IMR-90 (cell line): ENCODE measurements at regions not wholly inside any gene's neighbourhood (a gene's known extent, or its start where the extent isn't known, plus 50 kb on each side); places are given as distances from the start of the nearest gene placed in this dataset.

ENCODE experiments used
- ATAC-seq: fragments of 200-7000 bp; cut with Tn5 transposase; 2 replicates; pipeline ENCODE4 v1.9.1; 2020; ENCODE audit warnings: low read depth, mild to moderate bottlenecking, moderate library complexity
- BruUV-seq: library from RNA; stranded (reverse); fragments of 400-500 nt; replicated peaks from 2 replicates; lab custom pipeline; 2021; lab: Mats Ljungman, UMichigan
- CTCF ChIA-PET: fragments of 300-600 bp; formaldehyde crosslinking; extraction: SDS; loops from one replicate; lab custom pipeline; 2021; ENCODE audit warnings: antibody characterized with exemption; lab: Yijun Ruan, JAX
- POLR2A ChIA-PET: fragments of 300-600 bp; sonication (Branson Sonifier 250); formaldehyde crosslinking; loops from one replicate; lab custom pipeline; 2022; ENCODE audit warnings: antibody characterized with exemption; ENCODE audit not compliant: unreplicated experiment; lab: Charles Lee
- DNase-seq: peaks from one replicate; pipeline ENCODE4 v3.0.0; 2013
- H2AFZ ChIP-seq: replicated peaks from 2 replicates; pipeline ENCODE3; 2013; ENCODE audit warnings: low read length, mild to moderate bottlenecking; ENCODE audit not compliant: poor library complexity
- H2AK5ac ChIP-seq: 2 replicates; pipeline ENCODE4 v1.6.1; 2013; ENCODE audit warnings: low read depth, low read length, inconsistent platforms
- H2AK9ac ChIP-seq: replicated peaks from 2 replicates; pipeline ENCODE3; 2013; ENCODE audit warnings: mild to moderate bottlenecking, low read depth, low read length, moderate library complexity; ENCODE audit not compliant: poor library complexity
- H2BK120ac ChIP-seq: 2 replicates; pipeline ENCODE4 v1.6.1; 2013; ENCODE audit warnings: low read depth, low read length, inconsistent platforms
- H2BK15ac ChIP-seq: 3 replicates; pipeline ENCODE4 v1.6.1; 2013; ENCODE audit warnings: low read depth, low read length, inconsistent platforms
- H2BK20ac ChIP-seq: 2 replicates; pipeline ENCODE4 v1.6.1; 2013; ENCODE audit warnings: low read depth, mild to moderate bottlenecking, inconsistent platforms, low read length, moderate library complexity
- H2BK5ac ChIP-seq: 2 replicates; pipeline ENCODE4 v1.6.1; 2013; ENCODE audit warnings: mild to moderate bottlenecking, low read depth, low read length, inconsistent platforms; ENCODE audit not compliant: poor library complexity, severe bottlenecking
- H3K14ac ChIP-seq: replicated peaks from 2 replicates; pipeline ENCODE4 v1.6.1; 2013; ENCODE audit warnings: low read depth, low read length, inconsistent platforms
- H3K18ac ChIP-seq: 2 replicates; pipeline ENCODE4 v1.6.1; 2013; ENCODE audit warnings: low read depth, low read length, control low read depth
- H3K23ac ChIP-seq: 2 replicates; pipeline ENCODE4 v1.6.1; 2013; ENCODE audit warnings: low read depth, low read length, inconsistent platforms
- H3K27ac ChIP-seq: 2 replicates; pipeline ENCODE4 v1.5.1; 2013; ENCODE audit warnings: mild to moderate bottlenecking, control low read depth, low read length; ENCODE audit not compliant: insufficient read depth
- H3K27me3 ChIP-seq: 2 replicates; pipeline ENCODE4 v1.6.1; 2013; ENCODE audit warnings: low read length; ENCODE audit not compliant: control insufficient read depth, insufficient read depth
- H3K36me3 ChIP-seq: 2 replicates; pipeline ENCODE4 v1.6.1; 2013; ENCODE audit warnings: low read length, mixed read lengths; ENCODE audit not compliant: control insufficient read depth, insufficient read depth
- H3K4ac ChIP-seq: 2 replicates; pipeline ENCODE4 v1.6.1; 2013; ENCODE audit warnings: low read depth, low read length, inconsistent platforms
- H3K4me1 ChIP-seq: 2 replicates; pipeline ENCODE4 v1.6.1; 2013; ENCODE audit warnings: low read length, mixed read lengths; ENCODE audit not compliant: control insufficient read depth, insufficient read depth
- H3K4me2 ChIP-seq: 2 replicates; pipeline ENCODE4 v1.6.1; 2013; ENCODE audit warnings: low read depth, mild to moderate bottlenecking, control low read depth, low read length, moderate library complexity
- H3K4me3 ChIP-seq: 2 replicates; pipeline ENCODE4 v1.5.1; 2013; ENCODE audit warnings: low read depth, mild to moderate bottlenecking, control low read depth, low read length, moderate library complexity; ENCODE audit not compliant: insufficient read depth
- H3K56ac ChIP-seq: 2 replicates; pipeline ENCODE4 v1.6.1; 2013; ENCODE audit warnings: low read length, inconsistent platforms; ENCODE audit not compliant: insufficient read depth; ENCODE audit errors: extremely low read depth
- H3K79me1 ChIP-seq, 2 experiments: 2 replicates each; pipeline ENCODE4 v1.6.1; 2013; ENCODE audit warnings: low read length in 2 of 2, inconsistent platforms in 1 of 2, low read depth in 1 of 2
- H3K9ac ChIP-seq: 2 replicates; pipeline ENCODE4 v1.6.1; 2013; ENCODE audit warnings: low read depth, low read length, control low read depth
- H3K9me1 ChIP-seq: 2 replicates; pipeline ENCODE4 v1.6.1; 2013; ENCODE audit warnings: low read length, inconsistent platforms; ENCODE audit not compliant: insufficient read depth
- H3K9me3 ChIP-seq: 2 replicates; pipeline ENCODE4 v1.6.1; 2013; ENCODE audit warnings: low read length; ENCODE audit not compliant: control insufficient read depth, insufficient read depth
- H4K20me1 ChIP-seq: 2 replicates; pipeline ENCODE4 v1.6.1; 2013; ENCODE audit warnings: low read length, inconsistent platforms; ENCODE audit not compliant: insufficient read depth
- H4K5ac ChIP-seq: 2 replicates; pipeline ENCODE4 v1.6.1; 2013; ENCODE audit warnings: mild to moderate bottlenecking, low read depth, low read length, control low read depth
- H4K8ac ChIP-seq, 2 experiments: 2 replicates each; pipeline ENCODE4 v1.6.1; 2013; ENCODE audit warnings: low read depth in 2 of 2, low read length in 2 of 2, control low read depth in 1 of 2, inconsistent platforms in 1 of 2
- H4K91ac ChIP-seq: 2 replicates; pipeline ENCODE4 v1.6.1; 2013; ENCODE audit warnings: low read depth, low read length, inconsistent platforms; ENCODE audit not compliant: insufficient read depth
- BHLHE40 ChIP-seq: fragments of 150-350 bp; IDR thresholded peaks from 2 replicates; pipeline ENCODE4 v1.6.1; 2016; ENCODE audit warnings: mild to moderate bottlenecking, low read depth, low read length
- CEBPB ChIP-seq: IDR thresholded peaks from 2 replicates; pipeline ENCODE4 v1.6.1; 2012; ENCODE audit warnings: low read depth, low read length, improper control_type of control experiment
- CHD1 ChIP-seq: IDR thresholded peaks from 2 replicates; pipeline ENCODE4 v1.6.1; 2012; ENCODE audit warnings: low read depth, low read length, improper control_type of control experiment
- FOS ChIP-seq: fragments of 150-350 bp; IDR thresholded peaks from 2 replicates; pipeline ENCODE4 v1.6.1; 2016; ENCODE audit warnings: low read depth, low read length
- MAFK ChIP-seq: IDR thresholded peaks from 2 replicates; pipeline ENCODE4 v1.6.1; 2012; ENCODE audit warnings: low read depth, low read length, improper control_type of control experiment
- MAZ ChIP-seq: IDR thresholded peaks from 2 replicates; pipeline ENCODE4 v1.6.1; 2012; ENCODE audit warnings: low read depth, mild to moderate bottlenecking, low read length, improper control_type of control experiment, moderate library complexity, borderline replicate concordance
- MXI1 ChIP-seq: IDR thresholded peaks from 2 replicates; pipeline ENCODE4 v1.6.1; 2012; ENCODE audit warnings: low read depth, mild to moderate bottlenecking, low read length, moderate library complexity, borderline replicate concordance
- NFE2L2 ChIP-seq: fragments of 150-350 bp; IDR thresholded peaks from 2 replicates; pipeline ENCODE4 v1.6.1; 2016; ENCODE audit warnings: low read depth, mild to moderate bottlenecking, low read length
- POLR2A ChIP-seq: IDR thresholded peaks from 2 replicates; pipeline ENCODE4 v1.6.1; 2012; ENCODE audit warnings: mild to moderate bottlenecking, low read depth, low read length
- RAD21 ChIP-seq: IDR thresholded peaks from 2 replicates; pipeline ENCODE4 v1.6.1; 2012; ENCODE audit warnings: low read length, improper control_type of control experiment
- RCOR1 ChIP-seq: IDR thresholded peaks from 2 replicates; pipeline ENCODE4 v1.6.1; 2012; ENCODE audit warnings: mild to moderate bottlenecking, low read length, improper control_type of control experiment; ENCODE audit not compliant: insufficient replicate concordance
- RFX5 ChIP-seq: IDR thresholded peaks from 2 replicates; pipeline ENCODE4 v1.8.0; 2012; ENCODE audit warnings: low read depth, mild to moderate bottlenecking, low read length, moderate library complexity
- SMC3 ChIP-seq: fragments of 150-350 bp; IDR thresholded peaks from 2 replicates; pipeline ENCODE4 v1.6.1; 2016; ENCODE audit warnings: low read depth, mild to moderate bottlenecking, antibody characterized with exemption, low read length, moderate library complexity
- whole genome bisulfite sequencing, 2 experiments: methylation state at CpG; one replicate each; pipeline versions ENCODE4 v1.1.5 to v1.1.7; 2013; ENCODE audit warnings: missing lambda C conversion rate in 2 of 2; ENCODE audit not compliant: insufficient read length in 1 of 2; ENCODE audit errors: extremely low coverage in 2 of 2; 5-methylcytosine and 5-hydroxymethylcytosine counted together
- dilution Hi-C: fragments of 300-500 bp; cut with HindIII; formaldehyde crosslinking; loops from one replicate; pipeline ENCODE4 v1.14.3; 2018; ENCODE audit warnings: low sequenced_read_pairs; ENCODE audit not compliant: unreplicated experiment
- in situ Hi-C: fragments of 300-500 bp; cut with MboI; formaldehyde crosslinking; loops from 3 replicates; pipeline ENCODE4 v1.14.3; 2019; ENCODE audit warnings: low sequenced_read_pairs, inconsistent platforms, mixed read lengths
- intact Hi-C: fragments of 100-400 bp; cut with micrococcal nuclease; formaldehyde crosslinking; loops from 2 replicates; pipeline ENCODE4 v1.10.0; 2022
- TF ChIP-seq, protein P1 (sequence below): conservative IDR thresholded peaks from 2 replicates; pipeline ENCODE4 v1.5.1; 2012; ENCODE audit warnings: mild to moderate bottlenecking, low read depth, low read length, improper control_type of control experiment
- TF ChIP-seq, protein P2 (sequence below): fragments of 150-350 bp; IDR thresholded peaks from 2 replicates; pipeline ENCODE4 v1.6.1; 2017; ENCODE audit warnings: mild to moderate bottlenecking, antibody characterized with exemption, low read length, low read depth
- TF ChIP-seq, protein P3 (sequence below): fragments of 150-350 bp; IDR thresholded peaks from 2 replicates; pipeline ENCODE4 v1.6.1; 2016; ENCODE audit warnings: low read depth, mild to moderate bottlenecking, low read length, moderate library complexity, borderline replicate concordance

DNA sequence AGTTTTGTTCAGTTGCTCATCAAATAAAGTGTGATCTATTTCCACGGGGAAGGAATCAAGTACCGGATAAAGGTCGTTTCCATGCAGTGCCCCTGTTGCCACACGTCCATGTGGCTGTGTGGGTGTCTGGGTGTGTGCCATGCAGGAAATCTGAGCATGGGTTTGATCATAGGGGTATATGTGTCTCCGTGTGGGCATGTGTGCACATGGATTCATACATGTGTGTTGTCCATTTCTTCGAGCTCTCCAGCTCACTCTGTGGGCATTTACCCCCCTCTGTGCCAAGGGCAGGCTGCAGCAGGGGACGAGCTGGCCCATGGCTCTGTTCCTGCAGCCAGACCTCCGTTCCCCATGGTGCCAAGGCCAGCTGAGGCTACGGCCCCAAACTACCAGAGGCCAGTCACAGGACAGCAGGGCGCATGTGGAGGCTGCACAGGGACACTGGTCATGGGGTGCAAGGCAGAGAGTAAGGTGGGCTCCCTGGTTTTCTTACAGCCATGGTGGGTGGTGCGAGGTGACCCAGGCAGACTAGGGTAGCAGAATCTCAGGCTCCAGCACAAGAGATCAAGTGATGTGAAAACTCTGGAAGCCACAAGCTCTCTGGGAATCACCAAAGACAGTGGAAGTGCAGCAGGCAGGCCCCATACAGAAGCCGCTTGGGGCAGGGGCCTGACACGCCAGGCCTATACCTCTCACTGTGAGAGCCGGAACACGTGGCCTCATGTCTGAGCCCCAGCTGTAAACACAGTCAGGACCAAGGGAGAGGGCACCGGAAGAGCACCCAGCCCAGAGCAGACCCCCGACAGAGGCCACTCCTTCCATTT, 66.4 kb upstream of the RAB6C start:
- no TSS peak for BruUV-seq
- no peak overlapping the region for H2BK20ac ChIP-seq
- no peak overlapping the region for H2AFZ ChIP-seq
- dilution Hi-C loops (no loop called here), intact Hi-C loops (no loop called here), in situ Hi-C loops (no loop called here)
- H2BK15ac ChIP-seq, result no peak overlapping the region
- no peak overlapping the region for H2AK5ac ChIP-seq
- no peaks in the 10 kb centered on the region for H3K36me3 ChIP-seq
- no peaks in the 10 kb centered on the region for H3K9me3 ChIP-seq
- H3K9ac ChIP-seq, result no peak overlapping the region
- ChIA-PET CTCF (no interaction called here), POLR2A (no interaction called here)
- H4K91ac ChIP-seq, result no peak overlapping the region
- no peak overlapping the region for H3K4me3 ChIP-seq
- H3K4ac ChIP-seq, result no peak overlapping the region
- H3K79me1 ChIP-seq, result no peaks in the 10 kb centered on the region
- no peak overlapping the region for H3K56ac ChIP-seq
- no peak overlapping the region for H2BK5ac ChIP-seq
- no peak for ATAC-seq
- 100% methylated on average over 1 of the region's 17 CpGs; no CpG with 5 or more reads in 1 of the 2 experiments for WGBS, 2 experiments
- H4K5ac ChIP-seq, result no peak overlapping the region
- no peak overlapping the region for H2AK9ac ChIP-seq
- no peaks in the 10 kb centered on the region for H3K4me1 ChIP-seq
- TF ChIP-seq RCOR1 (no peak), RFX5 (no peak), CEBPB (no peak), NFE2L2 (no peak), BHLHE40 (no peak), MAFK (no peak), POLR2A (no peak), MXI1 (no peak), SMC3 (no peak), FOS (no peak), CHD1 (no peak), RAD21 (no peak), MAZ (no peak)
- TF ChIP-seq, protein P1, sequence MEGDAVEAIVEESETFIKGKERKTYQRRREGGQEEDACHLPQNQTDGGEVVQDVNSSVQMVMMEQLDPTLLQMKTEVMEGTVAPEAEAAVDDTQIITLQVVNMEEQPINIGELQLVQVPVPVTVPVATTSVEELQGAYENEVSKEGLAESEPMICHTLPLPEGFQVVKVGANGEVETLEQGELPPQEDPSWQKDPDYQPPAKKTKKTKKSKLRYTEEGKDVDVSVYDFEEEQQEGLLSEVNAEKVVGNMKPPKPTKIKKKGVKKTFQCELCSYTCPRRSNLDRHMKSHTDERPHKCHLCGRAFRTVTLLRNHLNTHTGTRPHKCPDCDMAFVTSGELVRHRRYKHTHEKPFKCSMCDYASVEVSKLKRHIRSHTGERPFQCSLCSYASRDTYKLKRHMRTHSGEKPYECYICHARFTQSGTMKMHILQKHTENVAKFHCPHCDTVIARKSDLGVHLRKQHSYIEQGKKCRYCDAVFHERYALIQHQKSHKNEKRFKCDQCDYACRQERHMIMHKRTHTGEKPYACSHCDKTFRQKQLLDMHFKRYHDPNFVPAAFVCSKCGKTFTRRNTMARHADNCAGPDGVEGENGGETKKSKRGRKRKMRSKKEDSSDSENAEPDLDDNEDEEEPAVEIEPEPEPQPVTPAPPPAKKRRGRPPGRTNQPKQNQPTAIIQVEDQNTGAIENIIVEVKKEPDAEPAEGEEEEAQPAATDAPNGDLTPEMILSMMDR, result no peak
- TF ChIP-seq, protein P2, sequence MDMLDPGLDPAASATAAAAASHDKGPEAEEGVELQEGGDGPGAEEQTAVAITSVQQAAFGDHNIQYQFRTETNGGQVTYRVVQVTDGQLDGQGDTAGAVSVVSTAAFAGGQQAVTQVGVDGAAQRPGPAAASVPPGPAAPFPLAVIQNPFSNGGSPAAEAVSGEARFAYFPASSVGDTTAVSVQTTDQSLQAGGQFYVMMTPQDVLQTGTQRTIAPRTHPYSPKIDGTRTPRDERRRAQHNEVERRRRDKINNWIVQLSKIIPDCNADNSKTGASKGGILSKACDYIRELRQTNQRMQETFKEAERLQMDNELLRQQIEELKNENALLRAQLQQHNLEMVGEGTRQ, result no peak
- TF ChIP-seq, protein P3, sequence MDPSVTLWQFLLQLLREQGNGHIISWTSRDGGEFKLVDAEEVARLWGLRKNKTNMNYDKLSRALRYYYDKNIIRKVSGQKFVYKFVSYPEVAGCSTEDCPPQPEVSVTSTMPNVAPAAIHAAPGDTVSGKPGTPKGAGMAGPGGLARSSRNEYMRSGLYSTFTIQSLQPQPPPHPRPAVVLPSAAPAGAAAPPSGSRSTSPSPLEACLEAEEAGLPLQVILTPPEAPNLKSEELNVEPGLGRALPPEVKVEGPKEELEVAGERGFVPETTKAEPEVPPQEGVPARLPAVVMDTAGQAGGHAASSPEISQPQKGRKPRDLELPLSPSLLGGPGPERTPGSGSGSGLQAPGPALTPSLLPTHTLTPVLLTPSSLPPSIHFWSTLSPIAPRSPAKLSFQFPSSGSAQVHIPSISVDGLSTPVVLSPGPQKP, result no peak
- H3K4me2 ChIP-seq, result no peak overlapping the region
- H3K14ac ChIP-seq, result no peak overlapping the region
- H3K23ac ChIP-seq, result no peak overlapping the region
- H3K27me3 ChIP-seq, result no peaks in the 10 kb centered on the region
- H3K18ac ChIP-seq, result no peak overlapping the region
- H3K9me1 ChIP-seq, result no peaks in the 10 kb centered on the region
- no peak overlapping the region for H3K27ac ChIP-seq
- H2BK120ac ChIP-seq, result no peak overlapping the region
- H4K20me1 ChIP-seq, result no peaks in the 10 kb centered on the region
- no peak for DNase-seq
- H4K8ac ChIP-seq, result no peak overlapping the region
